ENCODE measurements at regions not wholly inside any gene's neighbourhood (a gene's known extent, or its start where the extent isn't known, plus 50 kb on each side); places are given as distances from the start of the nearest gene placed in this dataset.

GRCh38 chr10:4685904-4686643 is 139.9 kb upstream of the AKR1E2 start:
- Histone ChIP-seq H3K36me3 (replicated peaks; ENCODE audit: insufficient read depth, low read depth) (no peaks in the 10 kb centered on the region), H3K27me3 (no peaks in the 10 kb centered on the region), H3K4me3 (no peak overlapping the region), H4K20me1 (ENCODE audit: insufficient read depth, poor library complexity, severe bottlenecking) (no peaks in the 10 kb centered on the region), H3K4me2 (no peak overlapping the region), H2AFZ (no peak overlapping the region), H3K9me3 (ENCODE audit: low read depth) (no peaks in the 10 kb centered on the region), H3K79me2 (no peaks in the 10 kb centered on the region), H3K27ac (peak overlapping the region; percentile 83), H3K4me1 (ENCODE audit: insufficient read depth) (peaks cover 9% of the 10 kb centered on the region), H3K9me2 (replicated peaks; ENCODE audit: insufficient read depth) (no peaks in the 10 kb centered on the region)
- no peak for DNase-seq (ENCODE audit: low spot score)
- TF ChIP-seq EZH2 (IDR thresholded peaks at IDR 0.05; ENCODE audit: borderline replicate concordance) (no peak), EZH2phosphoT487 (IDR thresholded peaks at IDR 0.05; ENCODE audit: low read depth, severe bottlenecking, unreplicated experiment) (no peak)
- TF ChIP-seq, protein P1, sequence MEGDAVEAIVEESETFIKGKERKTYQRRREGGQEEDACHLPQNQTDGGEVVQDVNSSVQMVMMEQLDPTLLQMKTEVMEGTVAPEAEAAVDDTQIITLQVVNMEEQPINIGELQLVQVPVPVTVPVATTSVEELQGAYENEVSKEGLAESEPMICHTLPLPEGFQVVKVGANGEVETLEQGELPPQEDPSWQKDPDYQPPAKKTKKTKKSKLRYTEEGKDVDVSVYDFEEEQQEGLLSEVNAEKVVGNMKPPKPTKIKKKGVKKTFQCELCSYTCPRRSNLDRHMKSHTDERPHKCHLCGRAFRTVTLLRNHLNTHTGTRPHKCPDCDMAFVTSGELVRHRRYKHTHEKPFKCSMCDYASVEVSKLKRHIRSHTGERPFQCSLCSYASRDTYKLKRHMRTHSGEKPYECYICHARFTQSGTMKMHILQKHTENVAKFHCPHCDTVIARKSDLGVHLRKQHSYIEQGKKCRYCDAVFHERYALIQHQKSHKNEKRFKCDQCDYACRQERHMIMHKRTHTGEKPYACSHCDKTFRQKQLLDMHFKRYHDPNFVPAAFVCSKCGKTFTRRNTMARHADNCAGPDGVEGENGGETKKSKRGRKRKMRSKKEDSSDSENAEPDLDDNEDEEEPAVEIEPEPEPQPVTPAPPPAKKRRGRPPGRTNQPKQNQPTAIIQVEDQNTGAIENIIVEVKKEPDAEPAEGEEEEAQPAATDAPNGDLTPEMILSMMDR (IDR thresholded peaks at IDR 0.05; ENCODE audit: poor library complexity), result no peak
- 63% methylated on average over 5 of the region's 5 CpGs for WGBS (ENCODE audit: low lambda C conversion rate, missing lambda C conversion rate)

- TF ChIP-seq, protein P1 (IDR thresholded peaks at IDR 0.05; ENCODE audit: poor library complexity), result no peak
- TF ChIP-seq EZH2phosphoT487 (IDR thresholded peaks at IDR 0.05; ENCODE audit: low read depth, severe bottlenecking, unreplicated experiment) (no peak), EZH2 (IDR thresholded peaks at IDR 0.05; ENCODE audit: borderline replicate concordance) (no peak)
- no peak overlapping the region for H2AFZ ChIP-seq
Observed at GRCh38 chr10:4685491-4685890, 140.5 kb upstream of the AKR1E2 start.

GRCh38 chr10:4684434-4684833 is 141.6 kb upstream of the AKR1E2 start:
- H3K27me3 ChIP-seq, result no peaks in the 10 kb centered on the region
- peaks cover 9% of the 10 kb centered on the region for H3K4me1 ChIP-seq (ENCODE audit: insufficient read depth)
- no peaks in the 10 kb centered on the region for H3K9me3 ChIP-seq (ENCODE audit: low read depth)
- H3K4me3 ChIP-seq, result no peak overlapping the region
- H4K20me1 ChIP-seq (ENCODE audit: insufficient read depth, poor library complexity, severe bottlenecking), result no peaks in the 10 kb centered on the region
- H3K27ac ChIP-seq, result no peak overlapping the region
- no peaks in the 10 kb centered on the region for H3K9me2 ChIP-seq (replicated peaks; ENCODE audit: insufficient read depth)
- H3K4me2 ChIP-seq, result no peak overlapping the region
- no peaks in the 10 kb centered on the region for H3K79me2 ChIP-seq
- H2AFZ ChIP-seq, result no peak overlapping the region
- DNase-seq (ENCODE audit: low spot score), result no peak
- TF ChIP-seq, protein P1 (IDR thresholded peaks at IDR 0.05; ENCODE audit: poor library complexity), result no peak
- no peak for TF ChIP-seq EZH2 (IDR thresholded peaks at IDR 0.05; ENCODE audit: borderline replicate concordance)
- no peak for TF ChIP-seq EZH2phosphoT487 (IDR thresholded peaks at IDR 0.05; ENCODE audit: low read depth, severe bottlenecking, unreplicated experiment)
- H3K36me3 ChIP-seq (replicated peaks; ENCODE audit: insufficient read depth, low read depth), result no peaks in the 10 kb centered on the region

More at GRCh38 chr10:4685491-4685890, 140.5 kb upstream of the AKR1E2 start:
- H3K79me2 ChIP-seq, result no peaks in the 10 kb centered on the region
- no peaks in the 10 kb centered on the region for H4K20me1 ChIP-seq (ENCODE audit: insufficient read depth, poor library complexity, severe bottlenecking)
- DNase-seq (ENCODE audit: low spot score), result no peak
- H3K9me3 ChIP-seq (ENCODE audit: low read depth), result no peaks in the 10 kb centered on the region
- H3K4me2 ChIP-seq, result no peak overlapping the region
- H3K4me3 ChIP-seq, result no peak overlapping the region
- H3K4me1 ChIP-seq (ENCODE audit: insufficient read depth), result peaks cover 9% of the 10 kb centered on the region
- H3K36me3 ChIP-seq (replicated peaks; ENCODE audit: insufficient read depth, low read depth), result no peaks in the 10 kb centered on the region
- 75% methylated on average over 3 of the region's 3 CpGs for WGBS (ENCODE audit: low lambda C conversion rate, missing lambda C conversion rate)
- H3K9me2 ChIP-seq (replicated peaks; ENCODE audit: insufficient read depth), result no peaks in the 10 kb centered on the region
- H3K27ac ChIP-seq, result peak overlapping the region; percentile 83
- no peaks in the 10 kb centered on the region for H3K27me3 ChIP-seq
